H1 (cell line): ENCODE measurements at regions not wholly inside any gene's neighbourhood (a gene's known extent, or its start where the extent isn't known, plus 50 kb on each side); places are given as distances from the start of the nearest gene placed in this dataset.
A peak's percentile ranks its signal among the peaks of the same experiment; 100 is the strongest.

Source experiments
- CTCF ChIA-PET: fragments of 300-600 bp; sonication (Branson Sonifier 250); formaldehyde crosslinking; loops from one replicate; lab custom pipeline; 2021; ENCODE audit not compliant: partially characterized antibody; lab: Charles Lee
- POLR2A ChIA-PET: fragments of 300-600 bp; sonication (Branson Sonifier 250); formaldehyde crosslinking; loops from one replicate; lab custom pipeline; 2021; ENCODE audit warnings: inconsistent platforms; ENCODE audit not compliant: partially characterized antibody; lab: Charles Lee
- DNase-seq, 2 experiments: peaks; one replicate each; pipeline versions ENCODE4 v3.0.0 to v3.0.0-alpha.2; 2010 to 2022; ENCODE audit warnings: low spot score in 2 of 2, low read depth in 1 of 2, mixed read lengths in 1 of 2
- FAIRE-seq: peaks from 2 replicates; lab custom pipeline; 2011; peaks lifted over from hg19 to GRCh38; lab: Jason Lieb, UNC
- H2AFZ ChIP-seq: 2 replicates; pipeline ENCODE4 v1.8.1; 2012; ENCODE audit warnings: low read length, inconsistent platforms
- H2AK5ac ChIP-seq: 2 replicates; pipeline ENCODE4 v1.6.1; 2013; ENCODE audit warnings: low read depth, low read length
- H2BK120ac ChIP-seq: replicated peaks from 2 replicates; pipeline ENCODE3; 2013; ENCODE audit warnings: low read depth, low read length, inconsistent platforms
- H2BK12ac ChIP-seq: 2 replicates; pipeline ENCODE4 v1.6.1; 2013; ENCODE audit warnings: low read depth, low read length
- H2BK15ac ChIP-seq: 2 replicates; pipeline ENCODE4 v1.6.1; 2013; ENCODE audit warnings: low read length
- H2BK20ac ChIP-seq: 2 replicates; pipeline ENCODE4 v1.6.1; 2013; ENCODE audit warnings: low read length
- H2BK5ac ChIP-seq: 2 replicates; pipeline ENCODE4 v1.6.1; 2013; ENCODE audit warnings: low read depth, low read length
- H3K14ac ChIP-seq: 2 replicates; pipeline ENCODE4 v1.6.1; 2013; ENCODE audit warnings: inconsistent platforms; ENCODE audit not compliant: insufficient read length
- H3K18ac ChIP-seq: 2 replicates; pipeline ENCODE4 v1.6.1; 2013; ENCODE audit warnings: low read length; ENCODE audit errors: extremely low read depth
- H3K23ac ChIP-seq: 2 replicates; pipeline ENCODE4 v1.6.1; 2013; ENCODE audit warnings: inconsistent platforms; ENCODE audit not compliant: insufficient read length
- H3K23me2 ChIP-seq: 2 replicates; pipeline ENCODE4 v1.6.1; 2013; ENCODE audit warnings: low read depth, low read length
- H3K27ac ChIP-seq: 2 replicates; pipeline ENCODE4 v1.6.1; 2011; ENCODE audit warnings: low read depth, low read length, inconsistent platforms
- H3K27me3 ChIP-seq, 4 experiments: replicated peaks in 1 of 4; 1 replicate in 1 of 4; 2 replicates in 3 of 4; pipeline versions ENCODE4 v1.6.1 to v1.8.1; 2011 to 2013; ENCODE audit warnings: low read length in 3 of 4, mild to moderate bottlenecking in 3 of 4, inconsistent platforms in 2 of 4, mixed read lengths in 2 of 4, moderate library complexity in 1 of 4; ENCODE audit not compliant: control insufficient read depth in 3 of 4, insufficient read depth in 3 of 4; ENCODE audit errors: extremely low read depth in 1 of 4
- H3K36me3 ChIP-seq, 4 experiments: 2 replicates each; pipeline versions ENCODE4 v1.6.1 to v1.8.1; 2011 to 2013; ENCODE audit warnings: mild to moderate bottlenecking in 4 of 4, low read length in 3 of 4, moderate library complexity in 2 of 4, control low read depth in 1 of 4, inconsistent platforms in 1 of 4; ENCODE audit not compliant: insufficient read depth in 4 of 4, control insufficient read depth in 2 of 4
- H3K4ac ChIP-seq: replicated peaks from 2 replicates; pipeline ENCODE3; 2013; ENCODE audit warnings: low read length, low read depth, mixed read lengths, inconsistent platforms; ENCODE audit not compliant: insufficient read length
- H3K4me1 ChIP-seq, 4 experiments: replicated peaks in 1 of 4; 1 replicate in 1 of 4; 2 replicates in 3 of 4; pipeline versions ENCODE4 v1.6.1 to v1.8.1; 2011 to 2013; ENCODE audit warnings: low read length in 3 of 4, inconsistent platforms in 2 of 4, mixed read lengths in 1 of 4; ENCODE audit not compliant: insufficient read depth in 4 of 4, control insufficient read depth in 3 of 4
- H3K4me2 ChIP-seq, 2 experiments: 2 replicates each; pipeline versions ENCODE4 v1.6.1 to v1.8.1; 2011 to 2013; ENCODE audit warnings: low read depth in 2 of 2, low read length in 2 of 2, control low read depth in 1 of 2, inconsistent platforms in 1 of 2, mild to moderate bottlenecking in 1 of 2; ENCODE audit not compliant: insufficient read depth in 1 of 2
- H3K4me3 ChIP-seq, 4 experiments: fragments of 200-600, 300-600 bp in 1 of 4; sonication (generic), shearing (Covaris generic), sonication (Bioruptor Twin) in 1 of 4; 2 replicates each; pipeline versions ENCODE4 v1.5.1 to v1.8.1; 2011 to 2016; ENCODE audit warnings: low read length in 4 of 4, low read depth in 3 of 4, control low read depth in 2 of 4, inconsistent platforms in 2 of 4, mild to moderate bottlenecking in 2 of 4, mixed read lengths in 1 of 4, moderate library complexity in 1 of 4; ENCODE audit not compliant: insufficient read depth in 2 of 4; ENCODE audit errors: extremely low read depth in 1 of 4
- H3K56ac ChIP-seq: replicated peaks from 2 replicates; pipeline ENCODE3; 2013; ENCODE audit warnings: low read depth, mild to moderate bottlenecking, mixed read lengths, low read length, inconsistent platforms; ENCODE audit not compliant: insufficient read length
- H3K79me1 ChIP-seq: 2 replicates; pipeline ENCODE4 v1.6.1; 2013; ENCODE audit warnings: low read depth, low read length, control low read depth
- H3K79me2 ChIP-seq, 2 experiments: 2 replicates each; pipeline versions ENCODE4 v1.6.1 to v1.8.1; 2012 to 2013; ENCODE audit warnings: low read length in 2 of 2, mild to moderate bottlenecking in 2 of 2, inconsistent platforms in 1 of 2; ENCODE audit not compliant: insufficient read depth in 2 of 2, control insufficient read depth in 1 of 2
- H3K9ac ChIP-seq, 4 experiments: replicated peaks in 1 of 4; 1 replicate in 1 of 4; 2 replicates in 3 of 4; pipeline versions ENCODE4 v1.6.1 to v1.8.1; 2011 to 2013; ENCODE audit warnings: low read depth in 3 of 4, low read length in 3 of 4, control low read depth in 2 of 4, mild to moderate bottlenecking in 2 of 4, moderate library complexity in 2 of 4, inconsistent platforms in 1 of 4; ENCODE audit errors: extremely low read depth in 1 of 4
- H3K9me3 ChIP-seq, 2 experiments: 2 replicates each; pipeline versions ENCODE4 v1.6.1 to v1.8.1; 2012 to 2013; ENCODE audit warnings: mild to moderate bottlenecking in 2 of 2, moderate library complexity in 2 of 2, control low read depth in 1 of 2, inconsistent platforms in 1 of 2, low read depth in 1 of 2, low read length in 1 of 2, mixed read lengths in 1 of 2; ENCODE audit not compliant: insufficient read depth in 2 of 2
- H4K20me1 ChIP-seq, 2 experiments: replicated peaks in 1 of 2; 2 replicates each; pipeline versions ENCODE3 to v1.8.1; 2011 to 2013; ENCODE audit warnings: inconsistent platforms in 2 of 2, low read length in 2 of 2, mild to moderate bottlenecking in 1 of 2; ENCODE audit not compliant: insufficient read depth in 2 of 2, control insufficient read depth in 1 of 2
- H4K5ac ChIP-seq: 2 replicates; pipeline ENCODE4 v1.6.1; 2013; ENCODE audit warnings: low read length, low read depth, mixed read lengths, inconsistent platforms; ENCODE audit not compliant: insufficient read length
- H4K8ac ChIP-seq: 2 replicates; pipeline ENCODE4 v1.8.0; 2013; ENCODE audit warnings: mild to moderate bottlenecking, moderate library complexity, low read length, inconsistent platforms; ENCODE audit not compliant: insufficient read depth; ENCODE audit errors: extremely low read depth
- H4K91ac ChIP-seq: replicated peaks from 2 replicates; pipeline ENCODE3; 2013; ENCODE audit warnings: low read length, mixed read lengths, inconsistent platforms; ENCODE audit not compliant: insufficient read length
- ATF2 ChIP-seq: IDR thresholded peaks from 2 replicates; pipeline ENCODE4 v1.6.1; 2012; ENCODE audit warnings: low read length, inconsistent platforms
- CREB1 ChIP-seq: IDR thresholded peaks from 2 replicates; pipeline ENCODE4 v1.6.1; 2012; ENCODE audit warnings: inconsistent platforms
- MAX ChIP-seq: IDR thresholded peaks from 2 replicates; pipeline ENCODE4 v1.6.1; 2012; ENCODE audit warnings: inconsistent platforms
- NANOG ChIP-seq: IDR thresholded peaks from 2 replicates; pipeline ENCODE4 v1.6.1; 2011; ENCODE audit warnings: low read length, low read depth, mild to moderate bottlenecking, inconsistent platforms; ENCODE audit not compliant: insufficient read depth, poor library complexity, severe bottlenecking
- RAD21 ChIP-seq, 2 experiments: IDR thresholded peaks in 1 of 2; conservative IDR thresholded peaks in 1 of 2; 2 replicates each; pipeline ENCODE4 v1.6.1; 2011; ENCODE audit warnings: low read depth in 2 of 2, low read length in 2 of 2, improper control_type of control experiment in 1 of 2, inconsistent platforms in 1 of 2, mild to moderate bottlenecking in 1 of 2, moderate library complexity in 1 of 2
- SIN3A ChIP-seq, 2 experiments: IDR thresholded peaks in 1 of 2; conservative IDR thresholded peaks in 1 of 2; 2 replicates each; pipeline ENCODE4 v1.6.1; 2011 to 2012; ENCODE audit warnings: low read length in 2 of 2, improper control_type of control experiment in 1 of 2, low read depth in 1 of 2, mild to moderate bottlenecking in 1 of 2
- TEAD4 ChIP-seq: IDR thresholded peaks from 2 replicates; pipeline ENCODE4 v1.6.1; 2012; ENCODE audit warnings: low read depth, low read length, inconsistent platforms, mixed read lengths
- YY1 ChIP-seq: IDR thresholded peaks from 2 replicates; pipeline ENCODE4 v1.6.1; 2011; ENCODE audit warnings: low read depth, mild to moderate bottlenecking, low read length
- WGBS, 2 experiments: shearing (Covaris generic) in 1 of 2; methylation state at CpG; one replicate each; pipeline versions ENCODE4 v1.1.6 to v1.1.7; 2013 to 2015; ENCODE audit warnings: low lambda C conversion rate in 2 of 2, mixed read lengths in 2 of 2, inconsistent platforms in 1 of 2, low coverage in 1 of 2, missing lambda C conversion rate in 1 of 2; ENCODE audit not compliant: insufficient replicate concordance in 2 of 2, insufficient coverage in 1 of 2, insufficient read length in 1 of 2; ENCODE audit errors: extremely low coverage in 1 of 2, missing lambda C conversion rate in 1 of 2; 5-methylcytosine and 5-hydroxymethylcytosine counted together

GRCh38 chr10:86585037-86585929 is 63.7 kb upstream of the WAPL start:
- no peak overlapping the region for H4K8ac ChIP-seq
- H2BK120ac ChIP-seq, result no peak overlapping the region
- H3K79me1 ChIP-seq, result no peaks in the 10 kb centered on the region
- H3K56ac ChIP-seq, result no peak overlapping the region
- CTCF ChIA-PET, result interaction anchor here (0.6 to 7.2 kb wide), 46 partner anchors 9 to 360 kb away, joined by 3 to 61 read pairs (median 4); partner anchors contain the start of genes LDB3 and WAPL
- H2BK20ac ChIP-seq, result no peak overlapping the region
- no peak overlapping the region for H3K27ac ChIP-seq
- no peaks in the 10 kb centered on the region for H3K36me3 ChIP-seq
- no peak overlapping the region for H4K91ac ChIP-seq
- no peak overlapping the region for H3K18ac ChIP-seq
- no peaks in the 10 kb centered on the region for H3K79me2 ChIP-seq
- H3K4me1 ChIP-seq, result peaks cover 0 to 2% (median 0%) of the 10 kb centered on the region in 4 experiments; a peak in 1 of 7 replicates
- no peak overlapping the region for H3K9ac ChIP-seq
- no peak overlapping the region for H2BK5ac ChIP-seq
- H3K23ac ChIP-seq, result no peak overlapping the region
- no peak overlapping the region for H4K5ac ChIP-seq
- H2BK12ac ChIP-seq, result no peak overlapping the region
- FAIRE-seq (peak; percentile 84), DNase-seq (peak; percentile 67 to 91)
- H3K4me2 ChIP-seq, result no peak overlapping the region
- 45% methylated on average over 13 of the region's 13 CpGs; no CpG with 5 or more reads in 1 of the 2 experiments for WGBS, 2 experiments
- no peak overlapping the region for H2AK5ac ChIP-seq
- H3K23me2 ChIP-seq, result no peaks in the 10 kb centered on the region
- POLR2A ChIA-PET, result interaction anchor here (0.5 to 1.5 kb wide), 3 partner anchors 63 to 185 kb away, joined by 3 read pairs; no protein-coding TSS in a partner anchor
- H3K27me3 ChIP-seq, result 0 out of 7 replicates have a peak, but pooled peaks cover 0 to 3% (median 0%) of the 10 kb centered on the region in 4 experiments
- no peak overlapping the region for H3K4ac ChIP-seq
- H2BK15ac ChIP-seq, result no peak overlapping the region
- H3K4me3 ChIP-seq, result no peak overlapping the region
- no peaks in the 10 kb centered on the region for H3K9me3 ChIP-seq
- H3K14ac ChIP-seq, result no peak overlapping the region
- H4K20me1 ChIP-seq, result no peaks in the 10 kb centered on the region
- H2AFZ ChIP-seq, result no peak overlapping the region
- TF ChIP-seq RAD21 (IDR thresholded peaks at IDR 0.05 in 1 of 2, conservative IDR thresholded peaks at IDR 0.05 in 1 of 2; ENCODE audit: low read depth in 2 of 2, low read length in 2 of 2) (peak; percentile 97 to 98), SIN3A (conservative IDR thresholded peaks at IDR 0.05 in 1 of 2, IDR thresholded peaks at IDR 0.05 in 1 of 2; ENCODE audit: low read depth in 1 of 2, low read length in 2 of 2) (no peak), MAX (peak; percentile 40; the same call in 1 of the 2 replicates), YY1 (peak; percentile 43; the same call in 1 of the 2 replicates), ATF2 (0 out of 2 replicates have a peak, but pooled peaks have one; percentile 36), NANOG (peak; percentile 33), TEAD4 (peak; percentile 79; the same call in 1 of the 2 replicates), CREB1 (0 out of 2 replicates have a peak, but pooled peaks have one; percentile 39)
